Mucosa of descending colon (tissue), 3 donors: ENCODE measurements at regions not wholly inside any gene's neighbourhood (a gene's known extent, or its start where the extent isn't known, plus 50 kb on each side); places are given as distances from the start of the nearest gene placed in this dataset.

Experiments
- ATAC-seq: fragments of 200-7000 bp; cut with Tn5 transposase; one replicate; pipeline ENCODE4 v1.9.1; 2020; ENCODE audit warnings: mild to moderate bottlenecking, moderate library complexity
- DNase-seq, 3 donors: peaks; one replicate each; pipeline ENCODE4 v3.0.0-alpha.2; 2020
- H3K36me3 ChIP-seq: fragments of 200-600 bp; one replicate; pipeline ENCODE4 v1.8.0; 2021; ENCODE audit warnings: low read depth, mild to moderate bottlenecking
- H3K4me1 ChIP-seq: fragments of 200-600 bp; one replicate; pipeline ENCODE4 v1.8.0; 2021; ENCODE audit warnings: low read depth, mild to moderate bottlenecking
- H3K4me3 ChIP-seq: fragments of 200-600 bp; one replicate; pipeline ENCODE4 v1.8.0; 2021; ENCODE audit warnings: mild to moderate bottlenecking
- H3K9me3 ChIP-seq: fragments of 200-600 bp; one replicate; pipeline ENCODE4 v1.8.0; 2021; ENCODE audit warnings: mild to moderate bottlenecking
- CTCF ChIP-seq: fragments of 200-600 bp; IDR thresholded peaks from one replicate; pipeline ENCODE4 v1.8.0; 2022; ENCODE audit warnings: antibody characterized with exemption, mild to moderate bottlenecking
- intact Hi-C, 2 donors: fragments of 100-400 bp; cut with DNase I in 1 of 2; cut with micrococcal nuclease in 1 of 2; formaldehyde crosslinking; loops; one replicate each; pipeline versions ENCODE4 v1.11.0 to v1.11.1; 2022; cut with DNase I, micrococcal nuclease
- donor health status: DM: no; HTN: no; CAD: no; lungs with moderate emphysema.
- donor health status: DM: no; HTN: no; CAD: no.
- donor health status: DM: no; HTN: yes; CAD: no.

GRCh38 chr3:71879089-71879488 is 94.1 kb upstream of the PROK2 start:
- no peak for ATAC-seq
- Histone ChIP-seq H3K9me3 (no peaks in the 10 kb centered on the region), H3K36me3 (no peaks in the 10 kb centered on the region), H3K4me3 (no peak overlapping the region), H3K4me1 (peaks cover 15% of the 10 kb centered on the region)
- intact Hi-C loops: loop anchor here (10.0 kb wide), 2 partner anchors 936 to 946 kb away; no protein-coding TSS in a partner anchor
- no peak for DNase-seq
- TF ChIP-seq CTCF: no peak

GRCh38 chr3:71876135-71877105 is 91.5 kb upstream of the PROK2 start:
- intact Hi-C loops: loop anchor here (10.0 kb wide), 2 partner anchors 938 to 948 kb away; no protein-coding TSS in a partner anchor
- TF ChIP-seq CTCF: no peak
- Histone ChIP-seq H3K4me3 (no peak overlapping the region), H3K4me1 (peaks cover 15% of the 10 kb centered on the region), H3K36me3 (no peaks in the 10 kb centered on the region), H3K9me3 (no peaks in the 10 kb centered on the region)
- DNase-seq: peak in 1 of 3 donors; percentile 35
- peak; percentile 40 for ATAC-seq

- DNase-seq: peak; percentile 71 to 90 (median 87)
- H3K36me3 ChIP-seq: no peaks in the 10 kb centered on the region
- intact Hi-C loops: loop anchor here (10.0 kb wide), 2 partner anchors 939 to 949 kb away; no protein-coding TSS in a partner anchor
- no peak overlapping the region for H3K4me3 ChIP-seq
- ATAC-seq: peak; percentile 98
- H3K9me3 ChIP-seq: no peaks in the 10 kb centered on the region
- H3K4me1 ChIP-seq: peaks cover 15% of the 10 kb centered on the region
- TF ChIP-seq CTCF: peak; percentile 93
Measured at GRCh38 chr3:71875461-71875947, 90.6 kb upstream of the PROK2 start.

DNA sequence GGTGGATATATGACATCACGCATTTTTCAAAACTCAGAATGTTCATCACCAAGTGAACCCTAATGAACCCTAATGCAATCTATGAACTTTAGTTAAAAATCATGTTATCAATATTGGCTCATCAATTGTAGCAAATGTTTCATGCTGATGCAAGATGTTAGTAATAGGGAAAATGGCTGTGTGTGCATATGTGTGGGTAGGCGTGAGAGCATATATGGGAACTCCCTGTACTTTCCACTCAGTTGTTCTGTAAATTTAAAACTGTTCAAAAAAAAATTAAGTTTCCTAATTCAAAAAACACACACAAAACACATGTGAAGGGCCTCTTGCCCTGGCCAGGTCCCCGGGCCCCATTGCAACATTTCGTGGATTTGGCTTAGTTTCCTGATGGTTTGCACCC is 89.7 kb upstream of the PROK2 start:
- ATAC-seq: no peak
- H3K4me3 ChIP-seq: no peak overlapping the region
- TF ChIP-seq CTCF: no peak
- no peaks in the 10 kb centered on the region for H3K36me3 ChIP-seq
- peaks cover 15% of the 10 kb centered on the region for H3K4me1 ChIP-seq
- DNase-seq: no peak
- intact Hi-C loops: loop anchor here (10.0 kb wide), 2 partner anchors 940 to 950 kb away; no protein-coding TSS in a partner anchor
- no peaks in the 10 kb centered on the region for H3K9me3 ChIP-seq

DNA sequence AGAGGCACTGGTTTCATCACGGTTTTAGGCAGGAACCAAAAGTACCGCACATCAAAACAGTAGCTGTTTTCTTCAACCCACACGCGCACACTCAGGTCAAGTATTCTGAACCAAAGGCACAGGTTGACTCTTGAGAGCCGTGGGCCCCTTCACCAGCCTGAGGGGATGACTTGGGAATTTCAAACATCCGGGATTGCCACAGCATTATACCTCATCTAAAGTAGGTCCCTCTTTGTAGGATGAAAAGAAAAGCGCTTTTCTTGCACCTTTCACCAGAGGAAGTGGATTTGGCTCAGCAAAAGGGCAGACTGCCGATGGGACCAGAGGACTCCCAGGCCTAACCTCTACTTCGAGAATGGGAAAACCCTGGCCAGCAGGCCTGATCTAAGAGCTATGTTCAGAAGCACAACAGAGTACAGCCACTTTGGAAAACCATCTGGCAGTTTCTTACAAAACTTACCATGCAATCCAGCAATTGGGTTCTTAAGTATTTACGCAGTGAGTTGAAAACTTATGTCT is 88.2 kb upstream of the PROK2 start:
- Histone ChIP-seq H3K4me3 (no peak overlapping the region), H3K36me3 (no peaks in the 10 kb centered on the region), H3K9me3 (no peaks in the 10 kb centered on the region), H3K4me1 (peaks cover 15% of the 10 kb centered on the region)
- DNase-seq: no peak
- ATAC-seq: no peak
- intact Hi-C loops: loop anchor here (10.0 kb wide), 2 partner anchors 942 to 952 kb away; no protein-coding TSS in a partner anchor
- no peak for TF ChIP-seq CTCF
